NB4 (cell line): ENCODE measurements at regions not wholly inside any gene's neighbourhood (a gene's known extent, or its start where the extent isn't known, plus 50 kb on each side); places are given as distances from the start of the nearest gene placed in this dataset.

Experiments
- MYC ChIP-seq: IDR thresholded peaks from 2 replicates; pipeline ENCODE4 v1.6.1; 2011; ENCODE audit warnings: low read depth, low read length
- POLR2A ChIP-seq: IDR thresholded peaks from 2 replicates; pipeline ENCODE4 v1.6.1; 2011; ENCODE audit warnings: mild to moderate bottlenecking; ENCODE audit not compliant: insufficient read length; ENCODE audit errors: extremely low read depth
- TF ChIP-seq, protein P1 (sequence below): IDR thresholded peaks from one replicate; pipeline ENCODE4 v1.5.1; 2012; ENCODE audit warnings: low read depth, low read length
- TF ChIP-seq, protein P2 (sequence below): IDR thresholded peaks from 2 replicates; pipeline ENCODE4 v1.6.1; 2011; ENCODE audit warnings: low read depth, low read length

DNA sequence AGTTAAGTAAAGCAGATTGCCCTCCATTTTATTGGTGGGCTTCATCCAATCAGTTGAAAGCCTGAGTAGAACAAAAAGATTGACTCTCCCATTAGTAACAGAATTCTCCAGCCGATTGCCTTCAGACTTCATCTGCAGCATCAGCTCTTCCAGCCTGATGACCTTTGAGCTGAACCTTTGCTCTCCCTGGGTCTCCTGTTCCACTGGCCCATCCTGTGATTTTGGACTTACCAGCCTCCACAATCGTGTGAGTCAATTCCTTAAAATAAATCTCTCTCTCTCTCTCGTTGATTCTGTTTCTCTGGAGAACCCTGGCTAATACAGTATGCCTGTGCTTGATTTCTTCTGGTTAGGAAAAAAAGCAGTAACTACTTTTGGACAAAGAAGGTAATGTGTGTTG, 121.9 kb downstream of the OSTF1 start:
- TF ChIP-seq, protein P1, sequence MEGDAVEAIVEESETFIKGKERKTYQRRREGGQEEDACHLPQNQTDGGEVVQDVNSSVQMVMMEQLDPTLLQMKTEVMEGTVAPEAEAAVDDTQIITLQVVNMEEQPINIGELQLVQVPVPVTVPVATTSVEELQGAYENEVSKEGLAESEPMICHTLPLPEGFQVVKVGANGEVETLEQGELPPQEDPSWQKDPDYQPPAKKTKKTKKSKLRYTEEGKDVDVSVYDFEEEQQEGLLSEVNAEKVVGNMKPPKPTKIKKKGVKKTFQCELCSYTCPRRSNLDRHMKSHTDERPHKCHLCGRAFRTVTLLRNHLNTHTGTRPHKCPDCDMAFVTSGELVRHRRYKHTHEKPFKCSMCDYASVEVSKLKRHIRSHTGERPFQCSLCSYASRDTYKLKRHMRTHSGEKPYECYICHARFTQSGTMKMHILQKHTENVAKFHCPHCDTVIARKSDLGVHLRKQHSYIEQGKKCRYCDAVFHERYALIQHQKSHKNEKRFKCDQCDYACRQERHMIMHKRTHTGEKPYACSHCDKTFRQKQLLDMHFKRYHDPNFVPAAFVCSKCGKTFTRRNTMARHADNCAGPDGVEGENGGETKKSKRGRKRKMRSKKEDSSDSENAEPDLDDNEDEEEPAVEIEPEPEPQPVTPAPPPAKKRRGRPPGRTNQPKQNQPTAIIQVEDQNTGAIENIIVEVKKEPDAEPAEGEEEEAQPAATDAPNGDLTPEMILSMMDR, result no peak
- TF ChIP-seq POLR2A (no peak), MYC (no peak)
- TF ChIP-seq, protein P2, sequence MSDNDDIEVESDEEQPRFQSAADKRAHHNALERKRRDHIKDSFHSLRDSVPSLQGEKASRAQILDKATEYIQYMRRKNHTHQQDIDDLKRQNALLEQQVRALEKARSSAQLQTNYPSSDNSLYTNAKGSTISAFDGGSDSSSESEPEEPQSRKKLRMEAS, result no peak
